GM19043 (cell line): ENCODE measurements at regions not wholly inside any gene's neighbourhood (a gene's known extent, or its start where the extent isn't known, plus 50 kb on each side); places are given as distances from the start of the nearest gene placed in this dataset.
"Not testable (repeated sequence)": the region's sequence is repeated elsewhere in the genome, so short reads cannot be mapped to it uniquely, and the experiment has no call there.

Source experiments
- ATAC-seq: cut with Tn5 transposase; IDR thresholded peaks from one replicate; pipeline ENCODE4 v1.9.1; 2021; ENCODE audit warnings: low read depth; ENCODE audit not compliant: unreplicated experiment

DNA sequence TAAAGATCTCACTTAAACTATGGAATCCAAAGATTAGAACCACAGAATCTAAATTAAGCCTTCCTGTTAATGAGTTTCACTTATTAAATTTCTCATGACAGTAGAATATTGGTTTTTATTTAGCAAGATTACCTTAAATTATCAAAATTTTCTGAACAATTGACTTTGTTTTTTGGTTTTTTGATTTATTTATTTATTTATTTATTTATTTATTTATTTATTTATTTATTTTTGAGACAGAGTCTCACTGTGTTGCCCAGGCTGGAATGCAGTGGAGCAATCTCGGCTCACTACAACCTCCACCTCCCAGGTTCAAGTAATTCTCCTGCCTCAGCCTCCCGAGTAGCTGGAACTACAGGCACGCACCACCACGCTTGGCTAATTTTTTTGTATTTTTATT lies 538.6 kb downstream of the AMY1C start:
- ATAC-seq, result not testable (repeated sequence)

DNA sequence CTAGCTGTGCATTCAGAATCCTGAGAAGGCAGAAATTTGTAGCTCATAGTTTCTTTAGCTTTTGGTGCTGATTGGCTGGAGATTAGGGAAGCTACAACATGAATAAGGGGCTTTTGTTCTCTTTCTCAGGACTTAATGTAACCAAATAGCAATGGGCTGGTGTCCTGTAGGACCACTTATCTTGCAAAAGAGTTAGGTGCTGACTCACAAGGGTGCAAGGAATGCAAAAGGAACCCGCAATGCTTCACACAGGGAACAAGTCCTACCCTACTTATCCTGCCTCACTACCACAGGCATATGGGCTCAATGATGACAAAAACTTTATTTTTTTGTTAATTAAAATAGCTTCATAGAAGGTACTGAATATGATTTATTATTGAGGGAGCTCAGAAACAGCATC lies 541.5 kb downstream of the AMY1C start:
- ATAC-seq, result no peak

DNA sequence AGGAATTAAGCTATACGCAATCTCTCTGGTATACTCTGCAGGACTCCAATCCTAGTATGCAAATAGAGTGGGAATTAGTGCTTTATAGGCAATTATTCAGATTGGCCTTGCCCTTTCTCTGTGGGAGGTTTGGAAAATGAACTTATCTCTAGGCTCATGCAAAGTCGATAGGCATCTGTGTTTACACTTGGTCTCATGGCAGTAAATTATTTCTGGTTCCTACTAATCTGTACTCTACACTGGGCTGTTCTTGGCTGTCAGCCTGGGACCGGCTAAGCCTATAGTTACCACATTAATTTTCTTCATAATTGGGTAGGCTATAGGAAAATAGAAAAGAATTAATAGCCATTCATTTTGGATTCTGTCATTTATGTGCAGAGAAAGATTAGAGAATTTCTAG lies 544.6 kb downstream of the AMY1C start:
- ATAC-seq, result no peak

DNA sequence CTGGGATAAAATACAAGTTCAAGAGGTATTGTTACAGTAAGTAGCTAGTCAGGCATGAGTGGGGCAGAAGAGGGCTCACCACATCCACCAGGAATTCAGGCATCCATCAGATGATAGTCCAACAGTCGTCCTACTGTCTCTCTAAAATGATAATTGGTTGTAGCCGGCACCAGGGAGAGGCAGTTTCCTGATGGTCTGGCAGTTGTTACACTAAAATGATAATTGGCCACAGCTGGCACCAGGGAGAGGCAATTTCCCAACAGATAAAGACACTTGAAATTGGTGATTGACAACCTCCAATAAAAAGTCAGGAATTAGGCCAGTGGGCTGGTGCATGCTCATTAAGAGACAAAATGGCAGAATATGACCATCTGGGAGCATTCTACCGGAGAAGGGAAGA lies 545.8 kb downstream of the AMY1C start:
- no peak for ATAC-seq

DNA sequence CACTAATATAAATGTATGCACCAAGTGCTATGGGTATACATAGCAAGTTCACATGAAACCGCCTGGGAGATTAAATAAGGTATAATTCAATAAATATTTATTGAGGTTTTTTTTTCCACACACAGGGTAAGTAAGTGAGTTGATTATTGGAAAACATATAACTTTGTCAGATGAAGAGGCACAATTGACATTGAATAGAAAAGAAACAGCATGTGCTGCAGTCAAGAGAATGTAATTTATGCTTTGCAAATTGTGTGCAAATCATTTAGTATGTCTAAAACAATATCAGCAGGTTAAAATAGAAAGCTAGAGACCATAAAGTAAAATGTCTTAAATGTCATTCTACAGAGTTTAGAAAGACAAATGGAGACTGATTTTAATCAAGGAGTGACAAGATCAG lies 560.0 kb downstream of the AMY1C start:
- no peak for ATAC-seq

DNA sequence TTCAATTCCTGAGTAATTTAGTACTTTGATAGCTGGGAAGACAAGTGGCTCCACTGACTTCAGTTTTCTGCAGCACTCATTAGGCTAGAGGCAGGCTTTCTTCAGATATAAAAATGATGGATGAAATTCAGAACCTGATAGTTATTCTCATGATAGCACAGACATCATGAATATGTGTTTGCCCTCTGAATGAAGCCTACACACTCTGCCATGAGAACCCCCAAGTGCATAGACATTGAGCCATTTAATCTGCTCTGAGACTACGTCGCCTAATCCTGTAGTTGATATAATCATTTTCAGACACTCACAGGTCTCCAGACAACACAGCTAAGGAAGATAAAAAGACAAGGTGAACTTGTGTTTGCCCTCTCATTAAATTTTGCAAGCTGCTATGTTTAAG lies 566.1 kb downstream of the AMY1C start:
- ATAC-seq, result no peak

DNA sequence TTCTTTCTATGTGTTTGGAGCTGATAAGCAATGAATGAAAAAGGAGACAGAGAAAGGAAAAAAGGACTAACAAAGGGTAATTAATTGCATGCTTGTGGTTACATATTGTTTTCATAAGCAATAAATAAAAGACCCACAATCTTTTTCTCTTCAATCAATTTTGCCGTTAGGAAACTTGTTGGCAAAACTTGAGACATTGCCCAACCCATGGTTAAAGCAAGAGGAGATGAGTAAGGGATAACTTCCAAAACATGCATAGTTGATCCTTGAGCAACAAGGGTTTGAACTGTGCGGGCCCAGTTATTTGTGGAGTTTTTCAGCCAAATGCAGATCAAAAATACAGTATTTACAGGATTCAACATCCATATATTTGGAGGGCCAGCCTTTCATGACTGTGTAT lies 572.4 kb downstream of the AMY1C start:
- no peak for ATAC-seq

DNA sequence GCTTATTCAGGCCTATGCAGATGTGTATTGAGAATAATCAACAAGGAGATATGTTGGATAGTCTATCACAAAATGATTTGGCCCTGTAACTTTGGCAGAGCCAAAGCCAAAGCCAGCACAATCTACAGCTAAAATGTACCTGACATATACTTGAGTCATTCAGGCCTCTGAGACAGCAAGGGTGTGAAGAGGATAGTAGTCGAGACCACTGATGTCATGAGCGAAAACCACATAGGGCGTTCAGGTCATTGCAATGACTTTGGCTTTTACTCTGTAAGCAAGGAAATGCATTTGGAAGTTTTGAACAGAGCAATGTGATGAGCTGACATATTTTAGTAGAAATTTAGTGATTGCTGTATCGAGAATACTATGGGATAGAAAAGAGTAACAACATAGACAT lies 579.6 kb downstream of the AMY1C start:
- ATAC-seq, result no peak

DNA sequence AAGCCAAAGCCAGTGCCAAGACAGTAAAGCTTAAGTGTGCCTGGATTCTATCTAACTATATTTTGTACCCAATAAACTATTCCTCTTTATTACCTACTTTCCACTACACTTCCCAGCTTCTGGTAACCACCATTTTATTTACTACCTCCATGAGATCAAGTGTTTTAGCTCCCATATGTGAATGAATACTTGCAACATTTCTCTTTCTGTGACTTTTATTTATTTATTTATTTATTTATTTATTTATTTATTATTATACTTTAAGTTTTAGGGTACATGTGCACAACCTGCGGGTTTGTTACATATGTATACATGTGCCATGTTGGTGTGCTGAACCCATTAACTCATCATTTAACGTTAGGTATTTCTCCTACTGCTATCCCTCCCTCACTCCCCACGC lies 582.1 kb downstream of the AMY1C start:
- no peak for ATAC-seq

DNA sequence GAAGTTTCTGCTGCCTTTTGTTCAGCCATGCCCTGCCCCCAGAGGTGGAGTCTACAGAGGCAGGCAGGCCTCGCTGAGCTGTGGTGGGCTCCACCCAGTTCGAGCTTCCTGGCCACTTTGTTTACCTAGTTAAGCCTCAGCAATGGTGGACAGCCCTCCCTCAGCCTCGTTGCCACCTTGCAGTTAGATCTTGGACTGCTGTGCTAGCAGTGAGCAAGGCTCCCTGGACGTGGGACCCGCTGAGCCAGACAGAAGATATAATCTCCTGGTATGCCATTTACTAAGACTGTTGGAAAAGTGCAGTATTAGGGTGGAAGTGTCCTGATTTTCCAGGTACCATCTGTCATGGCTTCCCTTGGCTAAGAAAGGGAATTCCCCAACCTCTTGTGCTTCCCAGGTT lies 588.2 kb downstream of the AMY1C start:
- ATAC-seq, result not testable (repeated sequence)

DNA sequence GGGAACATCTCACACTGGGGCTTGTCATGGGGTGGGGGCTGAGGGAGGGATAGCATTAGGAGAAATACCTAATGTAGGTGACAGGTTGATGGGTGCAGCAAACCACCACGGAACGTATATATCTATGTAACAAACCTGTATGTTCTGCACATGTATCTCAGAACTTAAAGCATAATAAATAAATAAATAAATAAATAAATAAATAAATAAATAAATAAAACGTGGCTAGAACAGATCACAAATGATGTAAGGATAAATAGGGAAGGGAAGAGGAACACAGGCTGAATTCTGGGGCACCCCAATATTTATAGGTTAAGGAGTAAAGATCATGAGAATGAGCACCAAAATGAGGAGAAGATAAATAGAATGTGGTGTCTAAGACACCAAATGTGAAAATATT lies 592.2 kb downstream of the AMY1C start:
- no peak for ATAC-seq

DNA sequence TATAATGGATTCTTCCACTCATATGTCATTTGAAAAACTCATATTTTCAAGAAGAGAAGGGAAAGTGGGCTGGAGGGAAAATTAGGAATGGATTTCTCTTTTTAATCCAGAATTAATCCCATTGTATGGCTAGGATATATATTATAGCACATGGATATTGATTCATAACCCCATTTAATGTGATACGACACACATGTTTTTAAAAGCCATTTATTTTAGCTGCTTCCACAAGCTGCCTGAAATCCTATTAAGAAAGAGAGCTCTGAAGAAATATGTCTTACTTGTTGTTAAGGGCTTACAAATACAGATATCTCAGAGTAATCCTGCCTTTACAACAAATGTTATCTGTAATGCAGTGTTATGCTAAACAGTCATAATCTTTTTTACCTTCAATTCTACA lies 598.6 kb downstream of the AMY1C start:
- ATAC-seq, result no peak

DNA sequence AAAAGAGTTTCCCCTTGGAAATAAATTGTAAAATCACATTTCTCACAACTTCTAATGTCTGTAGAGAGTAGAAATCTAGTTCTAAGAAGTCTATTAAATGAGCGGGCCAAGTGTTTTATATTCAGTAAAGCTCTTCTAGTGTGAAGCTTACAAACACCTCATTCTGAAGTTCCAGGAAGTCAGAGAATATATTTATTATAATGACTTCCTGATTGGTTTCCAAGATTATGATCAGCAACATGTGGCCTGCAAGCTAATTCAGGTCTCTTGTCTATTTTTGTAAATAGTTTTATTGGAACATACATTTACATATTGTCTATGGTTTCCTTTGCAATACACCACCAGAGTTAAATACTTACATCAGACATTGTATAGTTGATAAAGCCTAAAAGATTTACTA lies 603.9 kb downstream of the AMY1C start:
- ATAC-seq, result no peak

DNA sequence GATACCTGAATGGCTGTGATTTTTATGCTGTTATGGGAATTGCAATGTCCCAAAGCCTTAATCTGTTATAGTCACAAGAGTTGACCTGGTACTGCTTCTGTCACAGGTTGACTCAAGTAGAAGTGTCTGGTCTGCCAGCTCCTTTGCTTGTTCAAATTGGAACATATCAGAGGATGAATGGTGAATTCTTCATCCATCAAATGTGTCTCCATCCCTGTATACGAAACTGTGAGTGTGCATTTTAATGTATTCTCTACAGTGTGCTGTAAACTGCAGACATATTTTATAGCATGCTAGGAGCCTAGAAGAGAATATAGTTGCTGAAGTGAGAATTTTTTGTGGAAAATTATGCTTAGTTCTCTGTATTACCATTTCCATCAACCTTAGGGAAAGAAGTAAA lies 608.4 kb downstream of the AMY1C start:
- no peak for ATAC-seq

DNA sequence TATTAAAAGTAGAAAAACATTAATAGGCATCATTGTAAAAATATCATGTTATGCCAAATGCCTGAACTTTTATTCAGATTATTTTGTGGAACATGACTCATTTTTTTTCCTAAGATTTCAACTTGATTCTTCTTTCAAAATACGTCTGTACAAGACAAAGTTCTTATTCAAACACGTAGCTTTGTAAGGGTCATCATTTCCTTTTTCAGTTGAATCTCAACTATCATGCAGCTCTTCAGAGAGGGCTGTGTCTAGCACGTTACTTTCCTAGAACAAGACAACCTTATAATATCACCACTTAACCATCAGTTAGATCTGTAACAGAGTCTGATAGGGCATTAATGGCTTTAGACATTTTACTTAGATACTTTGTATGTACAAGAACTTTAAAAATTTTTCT lies 608.9 kb downstream of the AMY1C start:
- no peak for ATAC-seq

DNA sequence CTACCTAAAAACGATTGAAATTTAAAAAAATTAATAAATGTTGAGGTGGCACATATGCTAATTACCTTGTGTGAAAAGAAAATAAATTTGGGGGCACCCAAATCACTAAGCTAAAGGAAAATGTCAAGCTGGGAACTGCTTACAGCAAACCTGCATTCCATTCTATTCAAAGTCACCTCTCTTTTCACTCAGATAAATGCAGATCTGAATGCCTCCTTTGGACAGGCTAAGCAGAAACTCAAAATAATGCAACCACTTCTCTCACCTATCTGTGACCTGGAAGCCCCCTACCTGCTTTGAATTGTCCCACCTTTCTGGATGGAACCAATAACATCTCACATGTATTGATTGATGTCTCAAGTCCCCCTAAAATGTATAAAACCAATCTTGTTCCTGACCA lies 628.7 kb downstream of the AMY1C start:
- ATAC-seq, result no peak

DNA sequence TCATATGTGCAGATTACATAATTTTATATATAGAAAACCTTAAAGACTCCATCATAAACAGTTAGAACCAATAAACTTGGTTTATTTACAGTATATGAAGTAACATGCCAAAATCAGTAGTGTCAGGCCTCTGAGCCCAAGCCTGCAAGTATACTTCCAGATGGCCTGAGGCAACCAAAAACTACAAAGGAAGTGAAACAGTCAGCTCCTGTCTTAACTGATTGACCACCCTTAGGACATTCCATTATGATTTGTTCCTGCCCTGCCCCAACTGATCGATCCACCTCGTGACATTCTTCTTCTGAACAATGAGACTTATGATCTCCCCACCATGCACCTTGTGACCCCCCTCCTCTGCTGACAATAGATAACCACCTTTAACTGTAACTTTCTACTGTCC lies 630.3 kb downstream of the AMY1C start:
- ATAC-seq, result no peak

DNA sequence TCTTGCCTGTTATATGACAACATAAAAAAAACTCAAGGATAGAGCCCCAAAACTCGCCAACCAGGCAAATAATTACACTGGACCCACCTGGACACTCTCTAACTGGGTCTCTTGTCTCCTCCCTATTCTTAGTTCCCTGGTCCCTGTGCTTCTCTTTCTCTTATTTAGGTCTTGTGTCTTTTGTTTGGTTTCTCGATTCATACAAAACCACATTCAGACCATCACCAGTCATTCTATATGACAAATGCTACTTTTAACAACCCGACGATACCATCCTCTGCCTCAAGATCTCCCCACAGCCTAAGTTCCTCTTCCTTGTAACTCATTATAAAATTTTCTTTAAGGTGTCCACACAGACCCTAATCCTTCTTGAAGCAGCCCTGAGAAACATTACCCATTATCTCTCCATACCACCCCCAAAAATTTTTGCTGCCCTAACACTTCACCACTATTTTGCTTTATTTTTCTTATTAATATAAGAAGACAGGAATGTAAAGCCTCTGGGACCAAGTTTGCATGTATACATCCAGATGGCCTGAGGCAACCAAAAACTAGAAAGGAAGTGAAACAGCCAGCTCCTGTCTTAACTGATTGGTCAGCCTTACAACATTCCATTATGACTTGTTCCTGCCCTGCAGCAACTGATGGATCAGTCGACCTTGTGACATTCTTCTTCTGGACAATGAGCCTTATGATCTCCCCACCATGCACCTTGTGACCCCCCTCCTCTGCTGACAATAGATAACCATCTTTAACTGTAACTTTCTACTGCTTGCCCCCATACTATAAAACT lies 638.2 kb downstream of the AMY1C start:
- peak; percentile 59 for ATAC-seq

DNA sequence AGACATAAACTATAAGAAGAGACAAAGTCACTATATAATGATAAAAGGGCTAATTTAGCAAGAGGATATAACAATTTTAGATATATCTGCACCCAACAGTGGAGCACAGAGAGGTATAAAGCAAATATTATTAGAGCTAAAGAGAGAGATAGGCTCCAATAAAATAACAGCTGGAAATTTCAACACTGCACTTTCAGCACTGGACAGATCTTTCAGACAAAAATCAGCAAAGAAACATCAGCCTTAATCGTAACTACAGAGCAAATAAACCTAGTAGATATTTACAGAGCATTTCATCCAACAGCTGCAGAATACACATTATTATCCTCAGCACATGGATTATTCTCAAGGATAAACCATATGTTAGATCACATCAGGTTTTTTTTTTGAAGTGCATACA lies 642.9 kb downstream of the AMY1C start:
- ATAC-seq, result no peak

DNA sequence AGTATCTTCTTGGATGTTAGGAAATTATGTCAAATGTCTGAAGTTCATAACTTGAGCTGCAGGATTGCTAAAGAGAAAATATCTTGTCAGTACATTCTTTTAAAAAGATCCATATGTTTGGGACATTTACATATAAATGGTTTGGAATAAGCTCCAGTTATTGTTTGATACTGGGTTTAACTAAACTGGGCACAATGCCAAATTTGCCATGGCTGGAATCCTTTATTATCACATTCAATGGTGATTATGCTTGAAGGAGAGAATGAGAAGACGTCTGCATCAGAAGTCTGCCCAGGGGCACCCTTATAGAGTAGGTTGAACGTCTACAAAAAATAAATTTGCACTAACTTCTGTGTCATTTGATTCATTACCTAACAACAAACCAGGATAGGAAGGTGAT lies 652.5 kb downstream of the AMY1C start:
- no peak for ATAC-seq

DNA sequence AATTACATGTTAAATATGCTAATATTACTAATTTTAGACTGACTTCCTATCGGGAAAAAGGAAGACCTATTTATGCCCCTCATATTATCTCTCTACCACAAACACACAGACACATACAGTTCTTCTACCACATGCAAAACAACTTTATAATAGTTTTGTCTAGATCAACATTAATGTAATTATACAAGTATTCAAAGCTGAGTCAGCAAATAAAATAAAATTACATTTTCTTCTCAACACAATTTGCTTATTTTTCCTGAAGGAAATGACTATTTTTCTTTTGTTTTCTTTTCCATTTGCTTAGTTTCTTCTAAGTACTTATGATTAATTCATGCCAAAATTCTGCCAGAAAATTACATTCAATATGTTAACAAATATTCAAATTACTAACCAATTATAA lies 654.2 kb downstream of the AMY1C start:
- ATAC-seq, result no peak

DNA sequence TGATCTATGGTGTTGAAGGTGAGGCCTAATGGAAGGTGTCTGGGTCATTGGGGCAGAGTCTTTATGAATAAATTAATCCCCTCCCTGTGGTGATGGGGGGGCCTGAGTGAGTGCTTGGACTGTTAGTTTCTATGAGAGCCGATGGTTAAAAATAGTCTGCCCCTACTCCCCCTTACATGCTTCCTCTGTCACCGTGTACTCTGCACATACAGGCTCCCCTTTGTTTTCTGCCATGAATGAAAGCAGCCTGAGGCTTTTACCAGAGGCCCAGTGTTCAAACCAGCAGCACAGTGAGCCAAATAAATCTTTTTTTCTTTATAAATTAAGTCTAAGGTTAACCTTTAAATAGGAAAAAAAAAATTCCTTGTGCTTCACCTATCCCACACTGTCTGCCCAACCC lies 657.0 kb downstream of the AMY1C start:
- no peak for ATAC-seq

DNA sequence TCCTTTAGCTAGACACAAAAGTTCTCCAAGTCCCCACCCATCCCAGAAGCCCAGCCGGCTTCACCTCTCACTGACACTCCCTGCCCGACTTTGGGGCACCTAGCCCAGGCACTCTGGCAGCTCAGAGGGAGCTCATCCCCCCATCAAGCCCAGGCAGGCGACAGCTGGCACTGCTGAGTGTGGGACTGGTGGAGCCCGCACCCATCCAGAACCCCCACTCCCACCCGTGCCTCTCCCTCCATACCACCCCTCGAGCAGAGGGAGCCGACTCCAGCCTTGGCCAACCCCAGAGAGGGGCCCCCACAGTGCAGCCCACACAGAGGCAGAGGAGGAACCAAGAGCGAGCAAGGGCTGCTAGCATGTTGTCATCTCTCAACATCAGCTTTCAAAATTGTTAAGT lies 658.6 kb downstream of the AMY1C start:
- ATAC-seq, result no peak
